Muscle layer of colon (tissue), 2 donors: ENCODE measurements at regions not wholly inside any gene's neighbourhood (a gene's known extent, or its start where the extent isn't known, plus 50 kb on each side); places are given as distances from the start of the nearest gene placed in this dataset.
A peak's percentile ranks its signal among the peaks of the same experiment; 100 is the strongest.

ENCODE experiments used
- H3K27ac ChIP-seq: one replicate; pipeline ENCODE4 v1.7.0; 2013; ENCODE audit warnings: low read depth, mild to moderate bottlenecking, low read length, moderate library complexity
- H3K27me3 ChIP-seq, 2 donors: one replicate each; pipeline ENCODE4 v1.7.0; 2013; ENCODE audit warnings: low read length in 2 of 2, mild to moderate bottlenecking in 2 of 2; ENCODE audit not compliant: insufficient read depth in 2 of 2, control insufficient read depth in 1 of 2
- H3K36me3 ChIP-seq: one replicate; pipeline ENCODE4 v1.7.0; 2013; ENCODE audit warnings: mild to moderate bottlenecking, low read length; ENCODE audit not compliant: insufficient read depth
- H3K4me1 ChIP-seq: one replicate; pipeline ENCODE4 v1.7.0; 2013; ENCODE audit warnings: mild to moderate bottlenecking, low read length; ENCODE audit not compliant: insufficient read depth
- H3K4me3 ChIP-seq, 2 donors: one replicate each; pipeline ENCODE4 v1.7.0; 2013; ENCODE audit warnings: low read length in 2 of 2, low read depth in 1 of 2, mild to moderate bottlenecking in 1 of 2, moderate library complexity in 1 of 2
- H3K9ac ChIP-seq: one replicate; pipeline ENCODE4 v1.7.0; 2013; ENCODE audit warnings: low read length
- H3K9me3 ChIP-seq: one replicate; pipeline ENCODE4 v1.7.0; 2013; ENCODE audit warnings: mild to moderate bottlenecking, low read length
- donor health status: abdominal sarcoma.
- donor health status: Adenocarcinoma of cecum.

DNA sequence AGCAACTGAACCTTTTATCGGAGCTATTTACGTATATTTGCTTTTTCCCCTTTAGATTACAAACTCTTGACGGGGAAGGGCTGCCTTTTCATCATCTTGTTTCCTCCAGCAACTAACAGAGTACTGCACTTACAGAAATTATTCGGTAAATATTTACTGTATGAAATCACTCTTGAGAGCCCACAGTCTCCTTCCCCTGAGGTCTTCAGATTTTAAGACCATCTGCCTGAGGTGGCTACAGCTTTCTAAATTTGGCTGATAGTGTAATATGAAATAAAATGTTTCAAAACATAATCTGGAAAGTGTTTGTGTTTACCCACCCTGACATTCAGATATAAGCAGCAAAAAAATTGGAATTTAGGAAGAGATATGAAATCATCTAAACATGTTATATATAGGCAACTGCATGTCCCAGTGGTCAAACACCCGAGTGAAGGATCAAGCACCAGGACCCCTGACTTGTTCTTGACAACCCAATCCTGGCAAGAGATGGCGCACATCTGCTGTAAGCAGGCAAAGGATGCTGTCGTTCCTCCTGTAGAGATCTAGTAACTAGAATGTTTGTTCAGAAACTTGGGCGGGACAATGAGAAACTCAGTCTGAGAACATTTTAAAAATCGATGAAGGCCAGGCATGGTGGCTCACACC lies 60.9 kb downstream of the SIPA1L2 start:
- H3K4me3 ChIP-seq = no peak overlapping the region
- no peaks in the 10 kb centered on the region for H3K27me3 ChIP-seq
- H3K27ac ChIP-seq = no peak overlapping the region
- H3K9ac ChIP-seq = no peak overlapping the region
- H3K36me3 ChIP-seq = no peaks in the 10 kb centered on the region
- no peaks in the 10 kb centered on the region for H3K9me3 ChIP-seq
- peaks cover 32% of the 10 kb centered on the region for H3K4me1 ChIP-seq

DNA sequence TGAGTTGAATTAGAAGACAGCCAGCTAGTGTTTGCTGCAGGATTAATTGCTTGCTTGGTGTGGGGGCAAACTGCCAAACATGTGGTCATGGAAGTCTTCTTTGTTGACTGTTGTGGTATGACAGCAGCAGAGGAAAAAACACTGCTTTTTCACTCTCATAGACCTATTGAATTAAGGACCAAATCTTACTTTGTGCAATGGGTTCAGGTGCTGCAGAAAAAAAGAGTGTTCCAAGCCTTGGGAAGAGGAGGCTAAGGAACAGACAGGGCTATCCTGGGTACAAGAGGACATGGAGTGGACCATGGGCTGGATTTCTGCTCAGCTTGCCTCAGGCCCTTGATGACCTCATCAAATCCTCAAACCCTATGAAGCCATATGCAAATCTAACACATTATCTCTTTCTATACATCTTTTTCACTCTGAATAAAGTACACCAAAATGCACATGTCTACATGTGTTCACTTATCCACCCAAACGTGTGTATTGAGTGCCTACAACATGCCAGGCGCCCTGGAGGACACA lies 61.5 kb downstream of the SIPA1L2 start:
- Histone ChIP-seq H3K9ac (no peak overlapping the region), H3K4me3 (no peak overlapping the region), H3K27ac (no peak overlapping the region), H3K36me3 (no peaks in the 10 kb centered on the region), H3K4me1 (peaks cover 29% of the 10 kb centered on the region), H3K9me3 (no peaks in the 10 kb centered on the region), H3K27me3 (no peaks in the 10 kb centered on the region)

DNA sequence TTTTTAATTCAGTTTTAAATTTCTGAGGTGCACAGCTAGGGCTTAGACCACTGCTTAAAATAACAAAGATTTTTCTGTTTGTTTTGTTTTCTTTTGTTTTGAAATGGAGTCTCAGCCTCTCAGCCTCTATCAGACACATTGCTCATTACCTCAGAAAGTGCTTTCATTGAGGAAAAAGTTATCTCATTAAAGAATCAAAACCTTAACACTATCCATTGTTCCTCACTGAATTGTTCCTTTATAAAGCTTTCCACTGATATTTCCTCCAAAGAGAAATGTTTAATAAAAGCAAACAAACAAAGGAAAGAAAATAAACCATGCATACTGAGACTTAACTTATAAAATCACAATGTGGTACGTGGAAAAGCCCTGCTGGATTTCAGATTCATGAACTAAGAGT lies 63.8 kb downstream of the SIPA1L2 start:
- H3K27me3 ChIP-seq = no peaks in the 10 kb centered on the region
- peaks cover 35% of the 10 kb centered on the region for H3K4me1 ChIP-seq
- H3K9ac ChIP-seq = no peak overlapping the region
- no peak overlapping the region for H3K27ac ChIP-seq
- no peaks in the 10 kb centered on the region for H3K36me3 ChIP-seq
- no peaks in the 10 kb centered on the region for H3K9me3 ChIP-seq
- no peak overlapping the region for H3K4me3 ChIP-seq

DNA sequence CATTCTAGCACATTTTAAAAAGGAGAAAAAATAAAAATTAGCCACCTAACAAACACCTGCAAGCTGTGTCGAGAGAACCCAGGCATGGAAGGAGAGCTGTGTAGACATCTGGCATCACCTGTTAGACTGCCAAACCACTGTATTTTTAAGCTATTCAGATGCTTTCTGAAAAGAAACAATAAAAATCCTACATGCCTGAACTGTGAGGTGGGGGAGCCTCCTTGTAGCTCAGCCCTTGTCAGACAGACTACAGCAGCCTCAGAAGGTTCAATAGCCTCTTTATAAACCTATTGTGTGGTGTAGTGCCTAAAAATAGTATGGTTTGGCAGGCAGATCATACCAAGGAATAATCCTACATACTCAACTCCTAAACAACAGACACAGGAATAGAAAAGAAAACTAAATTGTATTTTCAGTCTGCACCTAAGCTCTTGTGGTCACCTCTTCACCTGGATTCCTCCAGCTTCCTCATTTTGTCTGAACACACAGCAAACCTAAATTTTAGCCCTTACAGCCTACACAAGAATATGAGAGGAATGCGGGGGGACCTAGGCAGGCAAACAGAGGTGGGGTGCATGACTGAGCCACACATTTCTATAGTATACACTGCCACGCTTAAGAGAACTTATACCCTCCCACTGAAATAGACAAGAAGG lies 67.0 kb downstream of the SIPA1L2 start:
- Histone ChIP-seq H3K4me3 (no peak overlapping the region), H3K9ac (no peak overlapping the region), H3K4me1 (peaks cover 24% of the 10 kb centered on the region), H3K27me3 (no peaks in the 10 kb centered on the region), H3K27ac (no peak overlapping the region), H3K9me3 (no peaks in the 10 kb centered on the region), H3K36me3 (no peaks in the 10 kb centered on the region)

GRCh38 chr1:232561381-232561780 lies 68.6 kb downstream of the SIPA1L2 start:
- H3K27me3 ChIP-seq = no peaks in the 10 kb centered on the region
- no peak overlapping the region for H3K27ac ChIP-seq
- H3K9me3 ChIP-seq = no peaks in the 10 kb centered on the region
- H3K36me3 ChIP-seq = no peaks in the 10 kb centered on the region
- no peak overlapping the region for H3K9ac ChIP-seq
- H3K4me3 ChIP-seq = no peak overlapping the region
- H3K4me1 ChIP-seq = peaks cover 35% of the 10 kb centered on the region

GRCh38 chr1:232560940-232561339 lies 69.0 kb downstream of the SIPA1L2 start:
- no peaks in the 10 kb centered on the region for H3K36me3 ChIP-seq
- H3K4me1 ChIP-seq = peaks cover 35% of the 10 kb centered on the region
- H3K27ac ChIP-seq = no peak overlapping the region
- H3K27me3 ChIP-seq = no peaks in the 10 kb centered on the region
- H3K9ac ChIP-seq = no peak overlapping the region
- H3K9me3 ChIP-seq = no peaks in the 10 kb centered on the region
- H3K4me3 ChIP-seq = no peak overlapping the region

GRCh38 chr1:232558954-232559353 lies 71.0 kb downstream of the SIPA1L2 start:
- peaks cover 55% of the 10 kb centered on the region for H3K4me1 ChIP-seq
- H3K27me3 ChIP-seq = no peaks in the 10 kb centered on the region
- H3K36me3 ChIP-seq = no peaks in the 10 kb centered on the region
- H3K9ac ChIP-seq = no peak overlapping the region
- H3K27ac ChIP-seq = no peak overlapping the region
- no peaks in the 10 kb centered on the region for H3K9me3 ChIP-seq
- H3K4me3 ChIP-seq = no peak overlapping the region

DNA sequence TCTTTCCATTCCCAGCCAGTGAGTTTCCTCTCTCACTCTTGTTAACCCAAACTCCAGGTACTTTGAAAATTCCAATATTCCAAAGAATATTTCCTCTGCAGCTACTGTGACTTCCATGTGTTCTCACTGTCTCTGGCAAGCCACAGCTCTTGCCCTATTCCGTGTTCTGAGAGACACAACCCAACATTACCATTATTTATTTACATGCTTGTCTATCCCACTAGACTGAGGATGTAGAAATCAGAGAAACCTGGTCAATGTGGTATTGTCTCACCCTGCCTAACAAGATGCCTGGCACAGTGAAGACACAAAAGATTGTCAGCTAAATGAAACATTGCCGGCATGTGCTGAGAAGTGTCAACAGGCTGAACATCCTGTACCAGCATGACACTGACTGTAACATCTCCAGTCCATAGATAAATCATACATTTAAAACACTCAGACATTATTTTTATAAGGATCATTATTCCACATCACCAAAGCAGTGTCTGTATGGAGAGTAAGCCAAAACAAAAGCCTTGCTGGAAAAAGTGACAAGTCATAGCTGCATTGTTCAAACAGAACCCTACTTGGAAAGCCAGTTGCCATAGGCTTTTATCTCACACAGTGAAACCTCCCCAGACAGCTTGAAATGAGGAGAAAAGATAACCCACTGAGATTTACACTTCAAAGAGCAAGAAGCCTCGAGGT lies 72.3 kb downstream of the SIPA1L2 start:
- Histone ChIP-seq H3K4me3 (no peak overlapping the region), H3K9ac (no peak overlapping the region), H3K36me3 (no peaks in the 10 kb centered on the region), H3K27me3 (no peaks in the 10 kb centered on the region), H3K4me1 (peaks cover 63% of the 10 kb centered on the region), H3K9me3 (no peaks in the 10 kb centered on the region), H3K27ac (no peak overlapping the region)

DNA sequence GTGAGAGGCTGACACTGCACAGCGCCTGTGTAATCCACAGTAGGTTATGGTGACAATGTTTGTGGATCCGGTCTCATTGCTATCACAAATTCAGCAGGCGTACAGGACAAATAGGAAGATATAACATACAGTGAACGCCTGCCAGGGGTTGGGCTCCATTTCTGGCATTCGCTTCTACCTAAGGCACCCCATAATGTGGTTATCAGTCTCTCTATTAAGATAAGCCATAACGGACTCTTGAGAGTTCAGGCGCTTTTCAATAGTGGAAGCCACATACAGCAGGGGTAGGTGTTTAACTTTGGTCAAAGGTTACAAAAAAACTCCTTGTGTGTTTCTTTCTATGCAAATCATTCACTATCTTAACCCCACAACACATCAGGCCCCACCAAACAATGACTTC lies 72.8 kb downstream of the SIPA1L2 start:
- no peak overlapping the region for H3K27ac ChIP-seq
- H3K27me3 ChIP-seq = no peaks in the 10 kb centered on the region
- no peak overlapping the region for H3K4me3 ChIP-seq
- H3K9me3 ChIP-seq = no peaks in the 10 kb centered on the region
- peaks cover 64% of the 10 kb centered on the region for H3K4me1 ChIP-seq
- no peaks in the 10 kb centered on the region for H3K36me3 ChIP-seq
- H3K9ac ChIP-seq = no peak overlapping the region

- no peak overlapping the region for H3K4me3 ChIP-seq
- no peak overlapping the region for H3K9ac ChIP-seq
- peaks cover 64% of the 10 kb centered on the region for H3K4me1 ChIP-seq
- peak overlapping the region; percentile 14 for H3K27ac ChIP-seq
- no peaks in the 10 kb centered on the region for H3K36me3 ChIP-seq
- H3K27me3 ChIP-seq = no peaks in the 10 kb centered on the region
- H3K9me3 ChIP-seq = no peaks in the 10 kb centered on the region
Measured at GRCh38 chr1:232556351-232556750, 73.6 kb downstream of the SIPA1L2 start.

DNA sequence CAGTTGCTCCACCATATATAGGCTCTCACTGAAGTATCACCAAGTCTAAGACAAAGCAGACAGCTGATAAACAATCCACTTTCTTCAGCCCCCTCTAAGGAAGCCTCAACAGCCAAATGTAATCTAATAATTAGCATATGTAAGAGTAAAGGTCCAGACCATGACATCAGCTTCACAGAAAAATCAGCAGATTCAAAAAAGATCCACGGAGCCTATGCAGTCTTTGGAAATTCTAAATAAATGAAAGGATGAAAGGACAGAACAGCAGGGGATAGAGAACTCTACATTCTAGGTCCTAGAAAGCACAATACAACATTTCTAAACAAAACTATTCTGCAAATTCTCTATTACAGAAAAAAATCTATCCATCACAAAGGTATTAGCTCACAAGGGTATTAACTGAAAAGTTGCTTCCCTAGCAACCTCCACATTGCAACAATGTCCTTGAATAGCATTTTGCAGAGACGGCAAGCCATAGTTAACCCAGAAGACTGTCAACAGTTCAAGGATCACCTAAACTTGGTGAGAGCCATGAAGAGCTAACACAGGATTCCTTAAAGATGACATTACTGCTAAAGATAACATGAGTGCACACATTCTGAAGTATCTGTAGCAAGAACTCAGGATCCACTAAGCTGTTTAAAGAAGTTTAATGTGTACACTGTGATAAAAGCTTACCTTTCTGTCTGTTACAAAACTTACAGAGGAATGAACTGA lies 74.3 kb downstream of the SIPA1L2 start:
- H3K27me3 ChIP-seq = no peaks in the 10 kb centered on the region
- peak overlapping the region; percentile 17 for H3K27ac ChIP-seq
- H3K9ac ChIP-seq = no peak overlapping the region
- peaks cover 64% of the 10 kb centered on the region for H3K4me1 ChIP-seq
- no peaks in the 10 kb centered on the region for H3K36me3 ChIP-seq
- H3K9me3 ChIP-seq = no peaks in the 10 kb centered on the region
- H3K4me3 ChIP-seq = no peak overlapping the region
